ENCODE measurements at regions not wholly inside any gene's neighbourhood (a gene's known extent, or its start where the extent isn't known, plus 50 kb on each side); places are given as distances from the start of the nearest gene placed in this dataset.

DNA sequence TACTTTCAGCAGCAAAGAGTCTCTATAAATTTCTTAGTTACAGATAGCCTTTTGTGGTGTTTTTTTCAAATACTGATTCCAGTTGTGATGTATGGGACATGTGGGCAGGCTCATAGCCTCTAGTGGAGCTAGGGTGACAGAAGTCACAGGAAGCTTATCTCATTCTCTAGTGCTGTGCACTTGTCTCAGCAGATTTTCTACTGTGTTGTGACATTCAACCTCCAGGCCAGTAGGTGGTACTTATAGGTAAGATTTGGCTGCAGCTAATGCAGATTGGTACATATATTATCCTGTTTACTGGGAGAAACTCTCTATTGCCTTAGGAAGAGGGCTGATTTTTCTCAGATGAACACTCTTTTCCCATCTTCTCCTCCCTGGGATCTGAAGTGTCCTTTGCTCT, 176.2 kb downstream of the CALCRL start:
- TF ChIP-seq, protein P1, sequence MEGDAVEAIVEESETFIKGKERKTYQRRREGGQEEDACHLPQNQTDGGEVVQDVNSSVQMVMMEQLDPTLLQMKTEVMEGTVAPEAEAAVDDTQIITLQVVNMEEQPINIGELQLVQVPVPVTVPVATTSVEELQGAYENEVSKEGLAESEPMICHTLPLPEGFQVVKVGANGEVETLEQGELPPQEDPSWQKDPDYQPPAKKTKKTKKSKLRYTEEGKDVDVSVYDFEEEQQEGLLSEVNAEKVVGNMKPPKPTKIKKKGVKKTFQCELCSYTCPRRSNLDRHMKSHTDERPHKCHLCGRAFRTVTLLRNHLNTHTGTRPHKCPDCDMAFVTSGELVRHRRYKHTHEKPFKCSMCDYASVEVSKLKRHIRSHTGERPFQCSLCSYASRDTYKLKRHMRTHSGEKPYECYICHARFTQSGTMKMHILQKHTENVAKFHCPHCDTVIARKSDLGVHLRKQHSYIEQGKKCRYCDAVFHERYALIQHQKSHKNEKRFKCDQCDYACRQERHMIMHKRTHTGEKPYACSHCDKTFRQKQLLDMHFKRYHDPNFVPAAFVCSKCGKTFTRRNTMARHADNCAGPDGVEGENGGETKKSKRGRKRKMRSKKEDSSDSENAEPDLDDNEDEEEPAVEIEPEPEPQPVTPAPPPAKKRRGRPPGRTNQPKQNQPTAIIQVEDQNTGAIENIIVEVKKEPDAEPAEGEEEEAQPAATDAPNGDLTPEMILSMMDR (IDR thresholded peaks at IDR 0.05) = no peak
- TF ChIP-seq ZFX (IDR thresholded peaks at IDR 0.05; ENCODE audit: borderline replicate concordance) = no peak
